Astrocyte (in vitro differentiated cells and primary cell): ENCODE measurements at regions not wholly inside any gene's neighbourhood (a gene's known extent, or its start where the extent isn't known, plus 50 kb on each side); places are given as distances from the start of the nearest gene placed in this dataset.

Experiments
- DNase-seq: peaks from one replicate; pipeline ENCODE4 v3.0.0-alpha.2; 2010; ENCODE audit warnings: low read depth
- FAIRE-seq: peaks from 2 replicates; lab custom pipeline; 2011; peaks lifted over from hg19 to GRCh38; lab: Jason Lieb, UNC
- H2AFZ ChIP-seq: 2 replicates; pipeline ENCODE4 v1.6.0; 2012; ENCODE audit warnings: low read depth, low read length, inconsistent platforms
- H3K27ac ChIP-seq: 2 replicates; pipeline ENCODE4 v1.5.1; 2011; ENCODE audit warnings: low read depth, low read length, inconsistent platforms
- H3K27me3 ChIP-seq: 2 replicates; pipeline ENCODE4 v1.6.0; 2011; ENCODE audit warnings: low read length, inconsistent platforms; ENCODE audit not compliant: insufficient read depth
- H3K36me3 ChIP-seq: 2 replicates; pipeline ENCODE4 v1.5.1; 2011; ENCODE audit warnings: low read length, inconsistent platforms; ENCODE audit not compliant: insufficient read depth
- H3K4me1 ChIP-seq: 2 replicates; pipeline ENCODE4 v1.5.1; 2011; ENCODE audit warnings: low read length, inconsistent platforms; ENCODE audit not compliant: insufficient read depth
- H3K4me2 ChIP-seq: 2 replicates; pipeline ENCODE4 v1.6.0; 2012; ENCODE audit warnings: low read length, inconsistent platforms
- H3K4me3 ChIP-seq: 2 replicates; pipeline ENCODE4 v1.5.1; 2011; ENCODE audit warnings: low read depth, mild to moderate bottlenecking, low read length, inconsistent platforms; ENCODE audit not compliant: insufficient read depth
- H3K79me2 ChIP-seq: 2 replicates; pipeline ENCODE4 v1.6.0; 2012; ENCODE audit warnings: mild to moderate bottlenecking, low read length, inconsistent platforms; ENCODE audit not compliant: insufficient read depth
- H3K9ac ChIP-seq: 2 replicates; pipeline ENCODE4 v1.6.0; 2012; ENCODE audit warnings: mild to moderate bottlenecking, low read length, inconsistent platforms
- H3K9me3 ChIP-seq: 2 replicates; pipeline ENCODE4 v1.5.1; 2012; ENCODE audit warnings: low read depth, mild to moderate bottlenecking, low read length, inconsistent platforms; ENCODE audit not compliant: insufficient read depth
- H4K20me1 ChIP-seq: 2 replicates; pipeline ENCODE4 v1.6.0; 2012; ENCODE audit warnings: low read length, inconsistent platforms; ENCODE audit not compliant: insufficient read depth
- H3K27ac Mint-ChIP-seq: one replicate; pipeline ENCODE4 v1.8.0; 2021; ENCODE audit warnings: mild to moderate bottlenecking, mixed read lengths; ENCODE audit not compliant: unreplicated experiment
- H3K27me3 Mint-ChIP-seq: one replicate; pipeline ENCODE4 v1.8.0; 2021; ENCODE audit warnings: low read depth, mixed read lengths; ENCODE audit not compliant: unreplicated experiment
- H3K36me3 Mint-ChIP-seq: one replicate; pipeline ENCODE4 v1.8.0; 2021; ENCODE audit warnings: low read depth, mixed read lengths; ENCODE audit not compliant: unreplicated experiment
- H3K4me1 Mint-ChIP-seq: one replicate; pipeline ENCODE4 v1.8.0; 2021; ENCODE audit warnings: low read depth, mixed read lengths; ENCODE audit not compliant: unreplicated experiment
- H3K4me3 Mint-ChIP-seq: one replicate; pipeline ENCODE4 v1.8.0; 2021; ENCODE audit warnings: mild to moderate bottlenecking, moderate library complexity, mixed read lengths; ENCODE audit not compliant: unreplicated experiment
- H3K9me3 Mint-ChIP-seq: one replicate; pipeline ENCODE4 v1.8.0; 2021; ENCODE audit warnings: mild to moderate bottlenecking, mixed read lengths; ENCODE audit not compliant: unreplicated experiment
- EZH2 ChIP-seq: IDR thresholded peaks from 2 replicates; pipeline ENCODE4 v1.6.1; 2012; ENCODE audit warnings: mild to moderate bottlenecking, low read length, inconsistent platforms; ENCODE audit not compliant: insufficient read depth
- TF ChIP-seq, protein P1 (sequence below): IDR thresholded peaks from 2 replicates; pipeline ENCODE4 v1.5.1; 2011; ENCODE audit warnings: low read depth, mild to moderate bottlenecking, inconsistent platforms, low read length, moderate library complexity; ENCODE audit not compliant: insufficient read depth

- no peak overlapping the region for H3K27ac Mint-ChIP-seq
- FAIRE-seq (no peak), DNase-seq (peak; percentile 75)
- no peak overlapping the region for H2AFZ ChIP-seq
- peaks cover 17% of the 10 kb centered on the region for H3K9me3 Mint-ChIP-seq
- H3K9ac ChIP-seq, result no peak overlapping the region
- H3K79me2 ChIP-seq, result no peaks in the 10 kb centered on the region
- no peaks in the 10 kb centered on the region for H3K36me3 Mint-ChIP-seq
- no peaks in the 10 kb centered on the region for H3K9me3 ChIP-seq
- no peak overlapping the region for H3K27ac ChIP-seq
- no peaks in the 10 kb centered on the region for H4K20me1 ChIP-seq
- no peaks in the 10 kb centered on the region for H3K27me3 Mint-ChIP-seq
- H3K27me3 ChIP-seq, result no peaks in the 10 kb centered on the region
- TF ChIP-seq, protein P1, sequence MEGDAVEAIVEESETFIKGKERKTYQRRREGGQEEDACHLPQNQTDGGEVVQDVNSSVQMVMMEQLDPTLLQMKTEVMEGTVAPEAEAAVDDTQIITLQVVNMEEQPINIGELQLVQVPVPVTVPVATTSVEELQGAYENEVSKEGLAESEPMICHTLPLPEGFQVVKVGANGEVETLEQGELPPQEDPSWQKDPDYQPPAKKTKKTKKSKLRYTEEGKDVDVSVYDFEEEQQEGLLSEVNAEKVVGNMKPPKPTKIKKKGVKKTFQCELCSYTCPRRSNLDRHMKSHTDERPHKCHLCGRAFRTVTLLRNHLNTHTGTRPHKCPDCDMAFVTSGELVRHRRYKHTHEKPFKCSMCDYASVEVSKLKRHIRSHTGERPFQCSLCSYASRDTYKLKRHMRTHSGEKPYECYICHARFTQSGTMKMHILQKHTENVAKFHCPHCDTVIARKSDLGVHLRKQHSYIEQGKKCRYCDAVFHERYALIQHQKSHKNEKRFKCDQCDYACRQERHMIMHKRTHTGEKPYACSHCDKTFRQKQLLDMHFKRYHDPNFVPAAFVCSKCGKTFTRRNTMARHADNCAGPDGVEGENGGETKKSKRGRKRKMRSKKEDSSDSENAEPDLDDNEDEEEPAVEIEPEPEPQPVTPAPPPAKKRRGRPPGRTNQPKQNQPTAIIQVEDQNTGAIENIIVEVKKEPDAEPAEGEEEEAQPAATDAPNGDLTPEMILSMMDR, result no peak
- no peak for TF ChIP-seq EZH2
- H3K4me3 ChIP-seq, result no peak overlapping the region
- H3K36me3 ChIP-seq, result no peaks in the 10 kb centered on the region
- H3K4me1 Mint-ChIP-seq, result peaks cover 7% of the 10 kb centered on the region
- no peaks in the 10 kb centered on the region for H3K4me1 ChIP-seq
- no peak overlapping the region for H3K4me3 Mint-ChIP-seq
- H3K4me2 ChIP-seq, result no peak overlapping the region
Measured at GRCh38 chr5:130323804-130324454, 419.7 kb downstream of the CHSY3 start.

GRCh38 chr5:130321931-130322330, 417.7 kb downstream of the CHSY3 start:
- no peaks in the 10 kb centered on the region for H3K27me3 Mint-ChIP-seq
- H3K4me3 Mint-ChIP-seq, result no peak overlapping the region
- H3K27ac ChIP-seq, result no peak overlapping the region
- peaks cover 17% of the 10 kb centered on the region for H3K9me3 Mint-ChIP-seq
- H3K4me1 Mint-ChIP-seq, result peaks cover 7% of the 10 kb centered on the region
- no peaks in the 10 kb centered on the region for H3K36me3 Mint-ChIP-seq
- H3K36me3 ChIP-seq, result no peaks in the 10 kb centered on the region
- H2AFZ ChIP-seq, result no peak overlapping the region
- no peaks in the 10 kb centered on the region for H4K20me1 ChIP-seq
- H3K27ac Mint-ChIP-seq, result no peak overlapping the region
- H3K79me2 ChIP-seq, result no peaks in the 10 kb centered on the region
- TF ChIP-seq, protein P1, result no peak
- no peak for TF ChIP-seq EZH2
- H3K27me3 ChIP-seq, result no peaks in the 10 kb centered on the region
- no peak overlapping the region for H3K4me2 ChIP-seq
- FAIRE-seq, result no peak
- DNase-seq, result no peak
- no peak overlapping the region for H3K4me3 ChIP-seq
- H3K4me1 ChIP-seq, result no peaks in the 10 kb centered on the region
- no peaks in the 10 kb centered on the region for H3K9me3 ChIP-seq
- no peak overlapping the region for H3K9ac ChIP-seq

DNA sequence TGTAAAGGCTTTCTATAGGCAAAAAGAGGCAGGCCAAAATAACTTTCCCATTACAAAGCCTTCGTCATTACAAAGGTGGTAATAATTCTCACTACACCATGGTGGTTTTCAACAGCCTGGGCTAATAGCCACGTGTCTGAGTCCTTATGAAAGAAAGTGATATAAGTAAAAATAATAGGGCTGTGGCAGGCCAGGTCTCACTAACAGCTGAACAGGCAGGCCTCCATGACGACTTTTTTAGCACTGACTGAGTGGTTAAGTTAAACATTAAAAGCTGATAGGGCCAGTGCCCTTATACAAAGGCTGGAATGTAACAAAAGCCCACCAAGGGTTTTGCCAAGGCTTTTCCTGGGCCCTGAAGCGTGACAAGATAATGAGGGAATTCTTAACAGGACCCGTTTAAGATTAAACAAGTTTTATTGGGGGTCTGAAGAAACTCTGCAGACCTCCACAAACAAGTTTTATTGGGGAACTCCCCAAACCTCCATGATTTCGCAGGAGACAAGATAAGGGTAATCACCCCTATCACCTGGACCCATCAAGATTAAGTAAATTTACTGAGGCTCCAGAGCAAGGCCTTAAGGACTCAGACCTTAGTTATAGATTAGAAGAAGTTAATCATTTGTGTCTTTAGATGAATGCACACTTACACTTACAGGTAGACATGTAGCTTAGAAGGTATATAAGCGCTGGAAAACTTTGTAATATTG, 412.9 kb downstream of the CHSY3 start:
- H3K4me3 Mint-ChIP-seq, result no peak overlapping the region
- FAIRE-seq, result no peak
- H3K4me3 ChIP-seq, result no peak overlapping the region

More for the DNA sequence above, 412.9 kb downstream of the CHSY3 start:
- Histone ChIP-seq H3K36me3 (no peaks in the 10 kb centered on the region), H3K4me1 (no peaks in the 10 kb centered on the region), H2AFZ (peak overlapping the region; percentile 35), H3K27me3 (no peaks in the 10 kb centered on the region), H3K9me3 (no peaks in the 10 kb centered on the region), H3K79me2 (no peaks in the 10 kb centered on the region), H3K9ac (no peak overlapping the region), H4K20me1 (no peaks in the 10 kb centered on the region), H3K4me2 (no peak overlapping the region), H3K27ac (no peak overlapping the region)
- no peak for DNase-seq
- TF ChIP-seq, protein P1, result no peak
- TF ChIP-seq EZH2, result no peak
- no peak overlapping the region for H3K27ac Mint-ChIP-seq
- H3K36me3 Mint-ChIP-seq, result no peaks in the 10 kb centered on the region
- H3K4me1 Mint-ChIP-seq, result peaks cover 2% of the 10 kb centered on the region
- H3K27me3 Mint-ChIP-seq, result no peaks in the 10 kb centered on the region
- H3K9me3 Mint-ChIP-seq, result peaks cover 4% of the 10 kb centered on the region
